ENCODE measurements at regions not wholly inside any gene's neighbourhood (a gene's known extent, or its start where the extent isn't known, plus 50 kb on each side); places are given as distances from the start of the nearest gene placed in this dataset.

GRCh38 chr2:18286897-18287296, 273.6 kb downstream of the RDH14 start:
- TF ChIP-seq CTCF (IDR thresholded peaks at IDR 0.05), result no peak
- no peak for TF ChIP-seq POLR2A (IDR thresholded peaks at IDR 0.05)
